NCI-H2196 (cell line): ENCODE measurements at regions not wholly inside any gene's neighbourhood (a gene's known extent, or its start where the extent isn't known, plus 50 kb on each side); places are given as distances from the start of the nearest gene placed in this dataset.

Experiments used
- DNase-seq: peaks from one replicate; lab custom pipeline; 2025; ENCODE audit not compliant: unreplicated experiment; lab: John Stamatoyannopoulos, UW

DNA sequence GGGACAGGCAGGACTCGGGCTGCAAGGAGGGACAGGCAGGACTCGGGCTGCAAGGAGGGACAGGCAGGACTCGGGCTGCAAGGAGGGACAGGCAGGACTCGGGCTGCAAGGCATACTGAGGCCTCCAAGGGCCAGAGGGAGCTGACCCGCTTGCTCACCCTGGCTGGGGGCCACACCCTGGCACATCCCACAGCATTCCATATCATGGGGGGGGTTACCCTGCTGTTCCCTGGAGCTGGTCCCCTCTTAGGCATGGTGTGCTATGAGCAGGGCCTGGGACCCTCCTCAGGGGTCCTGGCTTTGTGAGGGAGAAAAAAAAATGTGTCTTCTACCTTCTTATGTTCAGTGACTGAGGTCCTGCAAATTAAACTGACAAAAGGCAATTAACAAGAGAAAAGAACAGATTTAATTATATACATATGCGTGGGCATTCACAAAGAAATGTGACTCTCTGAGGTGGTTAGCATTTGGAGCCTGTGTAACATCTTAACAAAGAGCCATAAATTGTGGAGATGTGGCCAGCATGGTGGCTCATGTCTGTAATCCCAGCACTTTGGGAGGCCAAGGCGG lies 97.6 kb upstream of the ALDH1A3 start:
- no peak for DNase-seq

DNA sequence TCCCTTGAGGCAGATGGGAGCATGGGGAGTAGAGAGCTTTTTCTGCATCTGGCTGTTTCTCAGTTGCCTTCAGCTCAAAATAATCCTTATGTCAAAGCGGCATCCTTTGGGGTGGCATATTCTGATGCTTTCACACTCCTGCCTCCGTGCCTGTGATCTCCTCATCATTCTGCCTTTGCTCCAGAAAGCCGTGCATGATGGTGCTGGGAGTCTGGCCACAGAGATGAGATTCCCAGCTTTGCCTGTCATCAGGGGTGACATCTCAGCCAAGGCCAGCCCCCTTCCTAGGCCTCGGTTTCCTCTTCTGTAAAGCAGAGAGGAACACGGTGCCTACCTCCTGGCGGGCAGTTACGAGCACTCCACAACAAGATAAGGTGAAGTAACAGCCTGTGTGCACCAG lies 96.3 kb upstream of the ALDH1A3 start:
- no peak for DNase-seq

DNA sequence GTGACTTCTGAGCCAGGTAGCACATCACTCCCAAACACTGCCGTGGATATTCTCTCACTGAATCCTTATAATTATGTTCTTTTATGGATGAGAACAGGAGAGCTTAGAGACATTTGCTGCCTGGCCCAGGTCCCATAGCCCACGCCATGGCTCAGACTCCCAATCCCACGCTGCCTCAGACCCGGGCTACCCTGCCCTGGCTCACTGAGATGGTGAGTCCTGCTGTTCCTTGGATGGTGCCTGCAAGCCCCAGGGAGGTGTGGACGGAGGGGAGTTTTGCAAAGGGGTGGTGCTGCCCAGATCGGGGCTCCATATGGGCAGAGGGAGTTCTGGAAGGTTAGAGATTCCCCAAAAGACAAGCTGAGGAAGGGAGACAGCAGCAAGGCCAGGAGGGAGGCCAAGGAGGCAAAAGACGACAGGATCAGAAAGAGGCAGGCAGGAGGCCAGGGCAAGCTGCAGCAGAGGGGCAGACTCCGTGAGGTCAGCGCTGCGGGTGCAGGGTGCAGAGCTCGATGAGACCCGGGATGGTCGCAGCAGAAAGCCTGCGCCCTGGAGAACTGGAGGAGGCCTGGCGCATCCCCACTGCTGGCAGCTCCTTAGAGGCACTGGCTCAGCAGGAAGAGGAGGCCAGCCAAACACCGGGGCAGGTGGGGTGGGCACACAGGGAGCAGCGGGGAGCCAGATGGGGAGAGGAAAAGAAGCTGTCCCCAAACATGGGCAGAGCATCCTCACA lies 95.7 kb upstream of the ALDH1A3 start:
- no peak for DNase-seq

DNA sequence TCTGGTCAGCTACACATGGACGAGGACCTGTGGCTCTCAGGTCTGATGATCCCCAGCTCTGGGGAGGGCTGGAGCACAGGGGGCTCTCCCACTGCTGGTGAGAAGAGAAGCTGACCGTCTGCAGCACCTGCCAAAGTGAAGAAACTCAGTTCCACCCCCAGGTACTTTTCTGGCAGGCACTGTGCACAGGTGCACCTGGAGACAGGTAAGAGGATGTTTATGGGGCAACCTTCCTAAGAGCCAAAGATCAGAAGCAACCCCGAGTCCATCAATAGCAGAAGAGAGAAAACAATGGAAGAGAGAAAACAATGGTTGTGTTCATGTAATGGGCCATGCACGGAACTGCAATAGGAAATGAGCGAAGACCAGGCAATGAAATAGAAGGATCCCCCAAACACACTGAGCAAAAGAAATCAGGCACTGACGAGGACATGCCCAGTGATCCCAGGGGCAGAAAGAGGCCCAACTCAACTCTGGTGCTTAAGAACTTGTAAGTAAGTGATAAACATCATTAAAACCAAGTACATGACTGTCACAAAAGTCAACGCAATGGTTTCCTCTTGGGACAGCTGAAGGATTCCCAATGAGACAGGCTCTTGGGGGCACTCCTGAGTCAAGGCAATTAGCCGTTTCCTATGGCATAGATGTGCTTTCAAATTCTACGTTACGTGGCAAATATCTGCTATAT lies 95.0 kb upstream of the ALDH1A3 start:
- DNase-seq: no peak

DNA sequence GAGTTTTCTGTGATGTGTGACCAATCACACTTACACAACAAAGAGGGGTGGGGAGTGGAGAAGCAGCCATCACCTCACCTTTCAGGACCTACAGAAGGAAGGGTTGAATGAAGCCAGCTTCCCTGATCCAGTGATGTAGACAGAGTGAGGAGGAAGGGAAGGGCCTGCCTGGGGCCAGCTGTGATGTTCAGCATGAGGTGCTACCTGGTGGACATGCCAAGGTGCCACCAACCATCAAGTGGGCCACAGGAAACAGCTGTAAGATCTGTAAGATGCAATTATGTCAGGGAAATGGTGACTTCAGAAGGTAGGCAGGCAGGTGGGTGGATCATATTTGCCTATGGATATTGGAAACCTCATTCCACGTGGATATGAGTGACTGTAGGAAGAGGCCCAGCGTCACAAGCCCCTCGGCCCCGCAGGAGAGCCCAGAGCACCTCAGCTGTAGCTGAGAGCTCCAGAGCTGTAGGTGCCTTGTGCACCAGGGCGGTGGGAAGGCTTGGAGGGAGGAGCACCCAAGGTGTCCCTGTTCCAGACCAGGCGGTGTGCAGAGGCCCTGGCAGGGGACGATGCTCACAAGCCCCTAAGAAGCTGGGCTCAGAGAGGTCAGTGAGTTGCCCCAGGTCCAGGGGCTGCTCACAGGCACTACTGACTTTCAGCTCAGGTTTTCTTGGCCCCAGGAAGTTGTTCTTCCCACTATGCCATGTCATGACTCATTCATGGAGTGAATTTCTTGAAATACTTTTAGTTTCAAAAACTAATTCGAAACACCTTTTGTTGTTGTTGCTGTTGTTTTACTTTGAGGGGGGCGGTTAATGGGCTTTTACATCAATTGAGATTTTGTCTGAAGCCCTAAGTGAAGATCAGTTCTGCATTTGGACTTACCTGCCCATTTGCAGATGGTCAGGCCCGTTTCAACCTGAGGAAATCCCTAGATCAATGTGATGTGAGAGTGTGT lies 94.2 kb upstream of the ALDH1A3 start:
- DNase-seq: no peak

DNA sequence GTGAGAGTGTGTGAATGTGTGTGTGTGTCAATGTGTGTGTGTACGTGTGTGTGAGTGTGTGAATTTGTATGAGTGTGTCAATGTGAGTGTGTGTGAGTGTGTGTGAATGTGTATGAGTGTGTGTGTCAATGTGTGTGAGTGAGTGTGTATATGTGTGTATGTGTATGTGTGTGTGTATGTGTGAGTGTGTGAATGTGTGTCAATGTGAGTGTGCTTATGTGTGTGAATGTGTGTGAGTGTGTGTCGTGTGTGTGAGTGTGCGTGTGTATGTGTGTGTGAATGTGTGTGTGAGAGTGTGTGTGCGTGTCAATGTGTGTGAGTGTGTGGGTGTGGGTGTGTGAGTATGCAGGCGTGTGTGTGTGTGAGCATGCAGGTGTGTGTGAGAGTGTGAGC lies 93.5 kb upstream of the ALDH1A3 start:
- DNase-seq: no peak

DNA sequence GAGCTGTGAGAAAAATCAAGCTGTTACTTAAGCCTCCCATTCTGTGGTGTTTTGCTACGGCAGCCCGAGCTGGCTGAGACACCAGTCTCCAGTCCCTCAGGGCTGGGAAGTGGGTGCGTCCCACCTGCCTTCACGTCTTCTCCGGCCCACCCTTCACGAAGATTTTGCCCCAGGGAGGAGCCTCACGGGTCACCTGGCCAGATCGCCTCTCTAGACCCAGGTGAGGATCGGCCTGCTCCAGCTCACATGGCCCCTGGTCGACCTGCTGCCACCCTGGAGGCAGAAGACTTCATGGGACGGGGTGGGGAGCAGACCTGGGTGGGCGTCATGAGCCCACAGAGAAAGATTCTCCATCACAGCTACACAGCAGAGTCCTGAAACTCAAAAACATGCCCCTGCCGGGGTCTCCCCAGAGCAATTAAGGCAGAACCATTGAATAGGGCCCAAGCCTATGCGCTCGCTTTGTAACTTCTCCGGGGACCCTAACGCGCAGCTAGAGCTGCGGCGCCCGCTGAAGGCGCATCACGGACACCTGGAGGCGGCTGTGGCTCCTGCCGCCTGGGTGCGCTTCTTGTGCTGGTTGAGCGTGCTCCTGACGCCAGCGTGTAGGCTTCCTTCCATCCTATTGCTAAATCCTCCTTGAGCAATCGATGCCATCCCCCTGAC lies 92.6 kb upstream of the ALDH1A3 start:
- no peak for DNase-seq

DNA sequence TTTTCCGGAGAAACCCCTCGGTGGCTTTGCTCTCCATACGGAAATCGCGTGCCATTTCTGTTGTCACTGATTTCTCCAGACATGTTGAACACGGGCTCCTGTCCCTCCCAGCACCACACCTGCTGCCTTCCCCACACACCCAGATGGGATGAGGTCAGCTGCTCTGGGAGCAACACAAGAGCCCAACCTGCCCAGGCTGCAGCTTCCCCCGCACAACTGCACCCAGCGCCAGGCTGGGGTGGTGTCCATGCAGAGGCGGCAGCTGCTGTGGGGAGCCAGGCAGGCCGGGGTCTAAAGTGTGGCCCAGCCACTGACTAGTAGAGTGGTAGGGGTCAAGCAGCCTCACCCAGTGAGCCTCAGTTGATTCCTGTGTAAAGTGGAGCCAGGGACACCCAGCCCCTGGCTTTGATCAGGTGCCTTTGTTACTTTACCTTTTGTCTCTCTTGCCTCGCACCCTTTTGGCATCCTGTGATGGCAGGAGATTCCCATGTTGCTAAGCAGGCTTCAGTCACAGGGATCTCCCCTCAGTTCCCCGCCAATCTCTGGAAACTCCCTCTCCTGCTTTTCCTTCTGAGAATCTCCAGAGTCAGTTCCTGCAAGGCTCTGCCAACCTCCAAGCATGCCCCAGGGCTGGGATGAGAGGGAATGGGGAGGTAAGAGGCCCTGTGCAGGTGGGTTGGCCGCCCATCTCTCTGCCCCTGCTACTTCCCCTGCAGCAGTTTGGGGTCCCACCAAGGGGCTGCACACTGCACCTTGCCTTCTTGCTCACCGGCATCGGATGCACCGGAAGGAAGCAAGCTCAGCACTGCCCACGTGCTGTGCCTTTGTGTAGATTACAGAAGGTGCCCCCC lies 91.8 kb upstream of the ALDH1A3 start:
- no peak for DNase-seq

DNA sequence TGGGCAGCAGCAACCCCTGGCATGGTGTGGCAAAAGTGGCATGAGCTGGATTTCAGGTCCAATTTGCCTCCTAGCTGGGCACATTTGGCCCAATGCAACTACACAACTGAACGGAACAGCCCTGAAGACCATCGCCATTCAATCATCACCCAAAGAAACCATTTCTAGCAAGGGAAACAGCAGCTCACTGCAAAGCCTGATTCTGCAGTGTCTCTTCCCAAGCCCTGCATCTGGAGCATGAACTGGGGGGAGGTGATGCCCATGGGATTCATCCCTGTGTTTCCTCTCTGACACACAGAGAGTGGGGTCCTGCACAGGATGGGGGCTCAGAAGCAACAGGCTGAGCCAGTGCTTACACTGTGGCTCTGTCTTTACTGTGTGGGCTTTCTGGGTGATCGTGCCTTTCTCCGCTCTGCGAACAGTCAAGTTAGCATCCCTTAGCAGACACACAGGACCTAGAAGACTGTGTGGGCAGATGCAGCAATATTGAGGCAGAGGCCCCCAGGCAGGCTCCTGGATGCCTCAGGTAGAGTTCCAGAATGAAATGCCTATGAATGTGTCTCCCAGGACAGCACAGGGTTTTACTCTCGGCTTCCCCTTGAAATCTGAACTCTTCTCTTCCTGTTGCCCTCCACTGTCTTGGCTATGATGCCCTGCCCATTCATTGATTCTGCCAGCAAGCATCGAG lies 91.1 kb upstream of the ALDH1A3 start:
- no peak for DNase-seq

DNA sequence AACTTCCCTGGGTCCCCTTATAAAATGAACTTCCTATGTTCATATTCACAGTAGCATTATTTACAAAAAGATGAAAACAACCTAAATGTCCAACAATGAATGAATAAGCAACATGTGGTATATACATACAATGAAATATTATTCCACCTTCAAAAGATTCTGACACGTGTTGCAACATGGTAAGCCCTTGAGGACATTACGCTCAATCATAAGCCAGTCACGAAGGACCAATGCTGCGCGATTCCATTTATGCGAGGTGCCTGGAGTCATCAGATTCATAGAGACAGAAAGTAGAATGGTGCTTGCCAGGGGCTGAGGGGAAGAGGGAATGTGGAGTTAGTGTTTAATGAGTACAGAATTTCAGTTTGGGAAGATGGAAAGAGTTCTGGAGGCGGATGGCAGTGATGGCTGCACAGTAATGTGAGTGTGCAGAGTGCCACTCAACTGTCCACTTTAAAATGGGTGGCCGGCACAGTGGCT lies 88.8 kb upstream of the ALDH1A3 start:
- no peak for DNase-seq

DNA sequence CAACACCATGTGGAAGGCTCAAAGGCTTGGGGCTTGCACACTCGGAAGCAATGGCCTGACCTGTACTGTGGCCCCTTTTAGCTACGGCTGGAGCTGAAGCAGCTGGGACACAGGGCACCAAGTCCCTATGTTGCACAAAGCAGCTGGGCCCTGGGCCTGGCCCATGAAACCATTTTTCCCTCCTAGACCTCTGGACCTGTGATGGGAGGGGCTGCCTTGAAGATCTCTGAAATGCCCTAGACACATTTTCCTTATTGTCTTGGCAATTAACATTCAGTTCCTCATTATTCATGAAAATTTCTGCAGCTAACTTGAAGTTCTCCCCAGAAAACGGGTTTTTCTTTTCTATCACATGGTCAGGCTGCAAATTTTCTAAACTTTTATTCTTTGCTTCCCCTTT lies 85.6 kb upstream of the ALDH1A3 start:
- DNase-seq: no peak

DNA sequence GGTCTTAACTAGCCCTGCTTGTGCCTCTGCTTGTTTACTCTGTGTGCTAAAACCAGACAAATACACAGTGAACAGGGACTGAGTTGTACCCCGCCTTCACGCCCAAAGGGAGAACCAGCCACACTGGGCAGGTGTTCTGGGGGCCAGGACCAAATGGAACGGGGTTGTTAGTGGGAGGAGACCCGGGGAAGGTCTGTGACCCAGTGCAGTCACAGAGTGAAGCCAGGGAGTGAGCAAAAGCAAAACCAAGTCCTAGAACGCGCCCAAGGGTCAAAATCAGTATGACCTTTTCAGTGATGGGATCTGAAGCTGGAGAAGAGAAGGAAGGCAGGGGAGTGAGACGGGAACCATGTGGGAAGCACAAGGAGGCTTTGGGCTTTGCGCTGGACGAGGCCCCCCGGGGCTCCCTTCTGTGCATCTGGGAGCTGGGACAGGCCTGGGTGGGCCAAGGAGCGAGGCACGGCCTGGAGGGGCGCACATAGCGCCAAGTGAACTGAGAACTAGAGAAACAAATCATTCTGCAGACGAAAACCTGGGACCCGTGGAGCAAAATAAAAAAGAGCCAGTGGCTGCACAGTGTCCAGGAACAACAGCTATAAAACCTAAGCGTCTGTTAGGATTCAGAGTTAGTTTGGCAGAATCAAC lies 78.3 kb upstream of the ALDH1A3 start:
- no peak for DNase-seq

DNA sequence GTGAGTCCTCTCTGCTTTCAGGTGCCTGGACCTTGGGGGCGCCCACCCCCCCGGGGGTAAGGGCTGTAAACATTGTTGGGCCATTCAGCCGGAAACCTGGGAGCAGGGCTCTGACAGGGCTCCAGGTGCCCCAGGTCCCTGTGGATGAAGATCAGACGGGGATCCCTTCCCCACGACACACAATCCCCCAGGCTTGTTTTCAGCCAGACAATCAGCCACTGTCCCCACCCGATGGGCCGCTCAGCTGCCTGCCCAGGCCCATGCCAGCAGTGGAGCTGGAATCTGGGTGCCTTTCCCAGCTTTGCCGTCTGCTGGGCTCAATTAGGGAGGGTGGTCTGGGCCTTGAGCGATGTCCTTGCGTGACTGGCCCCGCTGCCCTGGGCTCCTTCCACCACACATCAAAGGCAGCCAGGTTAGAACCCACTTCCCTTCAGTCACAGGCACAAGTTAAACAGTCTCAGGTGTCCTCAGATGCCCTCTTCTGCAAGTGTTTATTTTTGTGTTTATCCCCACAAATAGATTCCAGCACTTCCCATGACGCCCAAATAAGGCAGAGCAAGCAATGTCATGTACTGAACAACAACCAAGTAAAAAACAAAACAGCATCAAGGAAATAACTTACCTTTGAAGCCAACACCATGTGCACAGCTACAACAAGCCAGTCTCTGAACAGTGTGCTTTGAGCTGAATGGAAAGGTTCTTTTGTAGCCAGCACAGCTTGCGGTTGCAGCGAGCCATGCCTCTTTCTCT lies 77.0 kb upstream of the ALDH1A3 start:
- DNase-seq: no peak

DNA sequence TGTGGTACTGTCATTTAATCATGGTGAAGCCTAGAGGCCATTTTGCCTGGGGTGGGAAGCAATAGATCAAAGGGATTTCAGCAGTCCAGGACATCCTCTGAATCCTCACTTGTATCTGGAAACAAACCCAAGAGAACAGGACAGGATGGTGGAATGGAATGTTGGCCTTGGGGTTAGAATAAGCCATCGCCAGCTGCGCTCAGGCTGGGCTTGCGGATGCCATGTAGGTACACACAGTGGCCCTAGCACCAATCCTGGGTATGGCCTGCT lies 76.5 kb upstream of the ALDH1A3 start:
- no peak for DNase-seq

DNA sequence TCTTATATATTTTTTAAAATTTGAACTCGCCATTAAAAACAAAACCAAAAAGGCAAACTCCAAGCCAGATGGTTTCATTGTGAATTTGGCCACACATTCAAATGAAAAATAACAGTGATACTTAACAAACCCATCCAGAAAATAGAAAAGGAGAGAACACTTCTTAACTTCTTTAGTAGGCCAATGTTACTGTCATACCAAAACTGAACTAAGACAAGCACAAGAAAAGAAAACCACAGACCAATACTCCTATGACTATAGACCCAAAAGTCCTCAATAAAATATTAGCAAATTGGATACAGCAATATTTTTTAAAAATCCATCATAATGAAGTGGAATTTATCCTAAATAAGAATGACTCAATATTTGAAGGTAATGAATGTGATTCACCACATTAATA lies 73.5 kb upstream of the ALDH1A3 start:
- DNase-seq: no peak

DNA sequence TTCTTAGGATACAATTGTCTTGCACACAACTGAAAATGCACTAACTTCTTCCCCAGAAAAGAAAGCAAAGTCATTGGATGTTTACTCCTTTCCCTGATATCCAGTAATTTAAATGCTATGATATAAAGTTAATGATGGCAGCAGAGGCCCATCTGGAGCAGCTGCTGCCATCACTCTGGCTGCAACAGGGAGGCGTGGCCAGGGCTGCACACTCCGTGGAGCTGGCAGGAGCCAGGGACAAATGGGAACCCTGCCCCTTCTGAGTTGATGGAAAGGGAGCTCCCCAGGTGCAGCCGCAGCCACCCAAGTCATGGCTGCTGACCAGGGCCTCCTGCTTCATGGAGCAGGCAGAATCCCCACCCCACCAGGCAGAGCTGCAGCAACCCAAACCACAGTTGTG lies 72.6 kb upstream of the ALDH1A3 start:
- DNase-seq: no peak

DNA sequence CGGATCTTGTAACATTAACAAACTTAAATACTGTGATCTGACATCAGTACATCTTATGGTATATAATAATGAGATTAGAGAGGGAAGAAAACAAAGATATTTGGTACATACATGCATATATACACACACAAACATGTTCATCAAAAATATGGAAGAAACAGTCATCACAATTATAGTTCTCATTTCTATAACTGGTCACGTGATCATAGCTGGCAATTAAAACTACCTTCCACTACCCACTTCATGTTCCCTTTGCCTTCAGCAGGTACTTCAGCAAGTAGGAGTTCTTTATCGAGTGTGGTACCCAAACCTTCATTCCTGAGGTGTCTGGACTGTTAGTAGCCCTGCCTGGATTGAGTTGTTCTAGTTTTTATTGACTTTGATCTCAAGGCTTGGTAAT lies 70.9 kb upstream of the ALDH1A3 start:
- no peak for DNase-seq

DNA sequence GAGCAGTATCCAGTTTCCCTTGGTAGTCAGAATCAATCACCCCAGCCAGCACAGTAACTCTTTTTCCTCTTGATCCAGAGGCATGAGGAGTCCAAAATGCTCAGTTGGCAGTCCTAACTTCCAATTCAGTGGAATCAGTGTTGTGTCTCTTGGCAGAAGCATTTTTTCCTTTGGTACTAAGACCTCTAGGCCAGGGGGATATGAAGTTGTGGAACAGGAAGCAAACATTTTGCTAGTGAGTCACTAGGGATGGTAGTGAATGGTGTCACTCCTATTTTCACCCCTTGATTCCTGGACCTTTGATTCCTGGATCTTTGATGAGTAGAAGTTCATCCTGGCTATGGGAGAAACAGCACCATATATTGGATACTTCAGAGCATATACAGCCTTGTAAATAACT lies 70.5 kb upstream of the ALDH1A3 start:
- no peak for DNase-seq
